ENCODE measurements at regions not wholly inside any gene's neighbourhood (a gene's known extent, or its start where the extent isn't known, plus 50 kb on each side); places are given as distances from the start of the nearest gene placed in this dataset.

- TF ChIP-seq, protein P1, sequence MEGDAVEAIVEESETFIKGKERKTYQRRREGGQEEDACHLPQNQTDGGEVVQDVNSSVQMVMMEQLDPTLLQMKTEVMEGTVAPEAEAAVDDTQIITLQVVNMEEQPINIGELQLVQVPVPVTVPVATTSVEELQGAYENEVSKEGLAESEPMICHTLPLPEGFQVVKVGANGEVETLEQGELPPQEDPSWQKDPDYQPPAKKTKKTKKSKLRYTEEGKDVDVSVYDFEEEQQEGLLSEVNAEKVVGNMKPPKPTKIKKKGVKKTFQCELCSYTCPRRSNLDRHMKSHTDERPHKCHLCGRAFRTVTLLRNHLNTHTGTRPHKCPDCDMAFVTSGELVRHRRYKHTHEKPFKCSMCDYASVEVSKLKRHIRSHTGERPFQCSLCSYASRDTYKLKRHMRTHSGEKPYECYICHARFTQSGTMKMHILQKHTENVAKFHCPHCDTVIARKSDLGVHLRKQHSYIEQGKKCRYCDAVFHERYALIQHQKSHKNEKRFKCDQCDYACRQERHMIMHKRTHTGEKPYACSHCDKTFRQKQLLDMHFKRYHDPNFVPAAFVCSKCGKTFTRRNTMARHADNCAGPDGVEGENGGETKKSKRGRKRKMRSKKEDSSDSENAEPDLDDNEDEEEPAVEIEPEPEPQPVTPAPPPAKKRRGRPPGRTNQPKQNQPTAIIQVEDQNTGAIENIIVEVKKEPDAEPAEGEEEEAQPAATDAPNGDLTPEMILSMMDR (IDR thresholded peaks at IDR 0.05; ENCODE audit: insufficient read depth, low read length): no peak
- TF ChIP-seq POLR2AphosphoS5 (IDR thresholded peaks at IDR 0.05; ENCODE audit: low read depth) (no peak), GABPA (IDR thresholded peaks at IDR 0.05; ENCODE audit: low read depth) (no peak)
- TF ChIP-seq, protein P2, sequence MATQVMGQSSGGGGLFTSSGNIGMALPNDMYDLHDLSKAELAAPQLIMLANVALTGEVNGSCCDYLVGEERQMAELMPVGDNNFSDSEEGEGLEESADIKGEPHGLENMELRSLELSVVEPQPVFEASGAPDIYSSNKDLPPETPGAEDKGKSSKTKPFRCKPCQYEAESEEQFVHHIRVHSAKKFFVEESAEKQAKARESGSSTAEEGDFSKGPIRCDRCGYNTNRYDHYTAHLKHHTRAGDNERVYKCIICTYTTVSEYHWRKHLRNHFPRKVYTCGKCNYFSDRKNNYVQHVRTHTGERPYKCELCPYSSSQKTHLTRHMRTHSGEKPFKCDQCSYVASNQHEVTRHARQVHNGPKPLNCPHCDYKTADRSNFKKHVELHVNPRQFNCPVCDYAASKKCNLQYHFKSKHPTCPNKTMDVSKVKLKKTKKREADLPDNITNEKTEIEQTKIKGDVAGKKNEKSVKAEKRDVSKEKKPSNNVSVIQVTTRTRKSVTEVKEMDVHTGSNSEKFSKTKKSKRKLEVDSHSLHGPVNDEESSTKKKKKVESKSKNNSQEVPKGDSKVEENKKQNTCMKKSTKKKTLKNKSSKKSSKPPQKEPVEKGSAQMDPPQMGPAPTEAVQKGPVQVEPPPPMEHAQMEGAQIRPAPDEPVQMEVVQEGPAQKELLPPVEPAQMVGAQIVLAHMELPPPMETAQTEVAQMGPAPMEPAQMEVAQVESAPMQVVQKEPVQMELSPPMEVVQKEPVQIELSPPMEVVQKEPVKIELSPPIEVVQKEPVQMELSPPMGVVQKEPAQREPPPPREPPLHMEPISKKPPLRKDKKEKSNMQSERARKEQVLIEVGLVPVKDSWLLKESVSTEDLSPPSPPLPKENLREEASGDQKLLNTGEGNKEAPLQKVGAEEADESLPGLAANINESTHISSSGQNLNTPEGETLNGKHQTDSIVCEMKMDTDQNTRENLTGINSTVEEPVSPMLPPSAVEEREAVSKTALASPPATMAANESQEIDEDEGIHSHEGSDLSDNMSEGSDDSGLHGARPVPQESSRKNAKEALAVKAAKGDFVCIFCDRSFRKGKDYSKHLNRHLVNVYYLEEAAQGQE (IDR thresholded peaks at IDR 0.05; ENCODE audit: insufficient replicate concordance, low read depth): no peak
These were observed 1088.5 kb upstream of the INTU start for GRCh38 chr4:126544276-126544675.

All from HL-60 (cell line).